ENCODE measurements at regions not wholly inside any gene's neighbourhood (a gene's known extent, or its start where the extent isn't known, plus 50 kb on each side); places are given as distances from the start of the nearest gene placed in this dataset.

DNA sequence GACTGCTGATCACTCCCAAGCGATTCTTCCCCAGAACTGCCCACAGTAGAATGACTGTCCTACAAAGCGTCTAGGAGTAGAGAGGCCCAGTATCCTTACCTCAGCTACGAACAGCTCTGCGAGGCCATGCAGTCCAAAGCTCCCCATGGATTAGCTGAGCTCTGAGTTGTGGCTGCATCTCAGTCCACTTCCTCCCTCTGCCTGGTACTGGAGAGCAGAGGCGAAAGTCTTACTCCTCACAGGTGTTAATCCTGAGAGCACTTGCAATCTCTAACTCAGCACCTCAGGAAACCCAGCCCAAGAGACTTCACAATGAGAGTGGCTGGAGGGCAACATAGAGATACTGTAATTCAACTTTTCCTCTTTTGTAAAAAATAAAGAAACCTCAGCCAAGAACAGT lies 493.1 kb downstream of the BCAT1 start:
- TF ChIP-seq POLR2AphosphoS5 (IDR thresholded peaks at IDR 0.05; ENCODE audit: low read depth, low read length) (no peak), POLR2A (IDR thresholded peaks at IDR 0.05; ENCODE audit: low read depth, low read length) (no peak)

All from GM12892 (cell line).